WI38 (cell line): ENCODE measurements at regions not wholly inside any gene's neighbourhood (a gene's known extent, or its start where the extent isn't known, plus 50 kb on each side); places are given as distances from the start of the nearest gene placed in this dataset.
"Not testable (repeated sequence)": the region's sequence is repeated elsewhere in the genome, so short reads cannot be mapped to it uniquely, and the experiment has no call there.

ENCODE experiments used
- H3K4me3 ChIP-seq: 2 replicates; pipeline ENCODE4 v1.5.1; 2011; ENCODE audit warnings: low read depth, mild to moderate bottlenecking, control low read depth, low read length
- TF ChIP-seq, protein P1 (sequence below): IDR thresholded peaks from 2 replicates; pipeline ENCODE4 v1.5.1; 2012; ENCODE audit warnings: low read depth, mild to moderate bottlenecking, control low read depth, low read length

DNA sequence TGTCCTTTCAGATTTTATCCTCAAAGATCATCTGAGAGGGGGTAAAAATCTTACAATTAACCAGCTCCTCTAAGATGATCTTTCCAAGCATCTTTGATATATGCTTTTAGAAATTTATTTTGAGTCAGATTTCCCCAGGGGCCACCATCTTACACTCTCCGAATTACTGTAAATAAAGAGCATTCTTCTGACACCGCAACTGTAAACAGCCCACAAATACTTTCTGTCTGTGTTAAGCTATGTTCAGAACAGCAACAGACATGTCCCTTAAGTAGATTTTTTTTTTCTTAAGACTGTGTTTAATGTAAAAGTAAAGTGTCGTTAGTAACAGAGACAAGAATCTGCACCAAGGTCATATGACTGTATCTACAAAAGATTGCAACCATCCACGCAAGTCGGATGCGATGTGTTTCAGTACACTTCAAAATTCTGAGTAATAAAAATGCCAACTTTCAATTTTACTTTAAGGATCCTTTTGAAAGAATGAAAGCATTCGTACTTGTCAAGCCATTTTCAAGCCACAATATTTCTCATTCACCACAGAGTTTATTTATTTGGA lies 159.0 kb upstream of the KCNH8 start:
- H3K4me3 ChIP-seq = no peak overlapping the region
- TF ChIP-seq, protein P1, sequence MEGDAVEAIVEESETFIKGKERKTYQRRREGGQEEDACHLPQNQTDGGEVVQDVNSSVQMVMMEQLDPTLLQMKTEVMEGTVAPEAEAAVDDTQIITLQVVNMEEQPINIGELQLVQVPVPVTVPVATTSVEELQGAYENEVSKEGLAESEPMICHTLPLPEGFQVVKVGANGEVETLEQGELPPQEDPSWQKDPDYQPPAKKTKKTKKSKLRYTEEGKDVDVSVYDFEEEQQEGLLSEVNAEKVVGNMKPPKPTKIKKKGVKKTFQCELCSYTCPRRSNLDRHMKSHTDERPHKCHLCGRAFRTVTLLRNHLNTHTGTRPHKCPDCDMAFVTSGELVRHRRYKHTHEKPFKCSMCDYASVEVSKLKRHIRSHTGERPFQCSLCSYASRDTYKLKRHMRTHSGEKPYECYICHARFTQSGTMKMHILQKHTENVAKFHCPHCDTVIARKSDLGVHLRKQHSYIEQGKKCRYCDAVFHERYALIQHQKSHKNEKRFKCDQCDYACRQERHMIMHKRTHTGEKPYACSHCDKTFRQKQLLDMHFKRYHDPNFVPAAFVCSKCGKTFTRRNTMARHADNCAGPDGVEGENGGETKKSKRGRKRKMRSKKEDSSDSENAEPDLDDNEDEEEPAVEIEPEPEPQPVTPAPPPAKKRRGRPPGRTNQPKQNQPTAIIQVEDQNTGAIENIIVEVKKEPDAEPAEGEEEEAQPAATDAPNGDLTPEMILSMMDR = no peak

GRCh38 chr3:18988614-18989229 lies 159.6 kb upstream of the KCNH8 start:
- TF ChIP-seq, protein P1 = no peak
- H3K4me3 ChIP-seq = no peak overlapping the region

DNA sequence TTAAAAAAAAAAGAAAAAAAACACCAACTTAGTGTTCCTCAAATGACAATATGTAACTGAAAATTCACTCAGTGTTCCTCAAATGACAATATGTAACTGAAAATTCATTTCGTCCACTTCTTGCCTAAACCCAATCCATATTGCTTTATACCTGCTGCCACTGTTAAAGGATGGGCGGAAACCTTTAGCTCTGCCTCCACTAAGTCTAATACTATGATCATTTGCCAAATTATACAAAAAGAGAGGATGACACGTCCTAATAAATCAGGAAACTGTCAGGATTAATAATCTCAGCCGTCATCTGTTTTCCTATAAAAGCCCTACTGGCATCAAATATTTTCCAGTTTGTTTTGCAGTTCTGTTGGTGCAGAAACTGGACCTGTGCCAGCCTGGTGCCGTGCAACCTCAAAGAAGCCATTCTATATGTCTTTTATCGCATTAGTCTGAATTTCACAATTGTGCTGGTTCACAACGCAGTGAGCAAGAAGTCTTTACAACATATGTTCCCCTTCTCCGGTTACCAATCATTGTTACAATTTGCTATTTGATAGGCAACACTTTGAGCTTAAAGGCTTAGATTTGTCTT lies 160.4 kb upstream of the KCNH8 start:
- TF ChIP-seq, protein P1 = no peak
- H3K4me3 ChIP-seq = no peak overlapping the region

DNA sequence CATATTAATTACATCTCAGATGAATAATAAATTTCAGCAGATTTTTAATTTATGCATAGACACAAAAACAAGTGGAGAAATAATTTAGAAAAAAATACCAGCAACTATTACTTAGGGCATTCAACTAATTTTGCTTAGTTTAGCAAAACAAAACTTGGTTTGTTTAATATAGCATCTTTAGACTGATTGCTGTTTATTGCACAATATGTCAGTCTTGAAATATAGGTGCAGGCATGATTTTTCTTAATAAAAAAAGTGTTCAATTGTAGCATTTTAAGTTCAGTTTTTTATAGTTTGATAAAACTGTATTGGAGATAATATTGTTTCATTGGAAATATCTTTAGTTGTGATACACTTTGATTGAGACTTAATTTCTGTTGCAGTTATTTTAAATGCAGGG lies 161.2 kb upstream of the KCNH8 start:
- no peak overlapping the region for H3K4me3 ChIP-seq
- TF ChIP-seq, protein P1 = no peak

GRCh38 chr3:18982920-18983319 lies 165.4 kb upstream of the KCNH8 start:
- no peak overlapping the region for H3K4me3 ChIP-seq
- TF ChIP-seq, protein P1 = no peak

- not testable (repeated sequence) for H3K4me3 ChIP-seq
Measured at GRCh38 chr3:18976102-18976501, 172.2 kb upstream of the KCNH8 start.

GRCh38 chr3:18968120-18968519 lies 180.2 kb upstream of the KCNH8 start:
- TF ChIP-seq, protein P1 = no peak
- no peak overlapping the region for H3K4me3 ChIP-seq
